T-cell (primary cell): ENCODE measurements at regions not wholly inside any gene's neighbourhood (a gene's known extent, or its start where the extent isn't known, plus 50 kb on each side); places are given as distances from the start of the nearest gene placed in this dataset.

ENCODE experiments used
- ATAC-seq, 4 experiments: fragments of 200-7000 bp in 3 of 4; fragments of 150-1000 bp in 1 of 4; cut with Tn5 transposase; replicated peaks in 1 of 4; 1 replicate in 3 of 4; 2 replicates in 1 of 4; pipeline ENCODE4 v1.10.0; 2021; ENCODE audit warnings: moderate library complexity in 3 of 4, mild to moderate bottlenecking in 2 of 4, moderate number of reproducible peaks in 1 of 4
- CTCF ChIA-PET, 2 donors: fragments of 300-600 bp; sonication (Branson Sonifier 250); formaldehyde crosslinking; loops; one replicate each; lab custom pipeline; 2022; ENCODE audit warnings: antibody characterized with exemption in 2 of 2; lab: Charles Lee
- POLR2A ChIA-PET, 2 donors: fragments of 300-600 bp; sonication (Branson Sonifier 250); formaldehyde crosslinking; loops; one replicate each; lab custom pipeline; 2022; ENCODE audit warnings: antibody characterized with exemption in 2 of 2; lab: Charles Lee
- DNase-seq, 35 experiments: peaks; one replicate each; pipeline versions ENCODE4 v3.0.0 to v3.0.0-alpha.2; 2013 to 2023
- H3K27ac ChIP-seq: one replicate; pipeline ENCODE4 v1.5.1; 2013; ENCODE audit warnings: low read length
- H3K27me3 ChIP-seq, 2 experiments: replicated peaks in 1 of 2; 1 replicate in 1 of 2; 2 replicates in 1 of 2; pipeline versions ENCODE4 v1.6.1 to v1.7.0; 2013; ENCODE audit warnings: low read length in 1 of 2, mixed read lengths in 1 of 2; ENCODE audit not compliant: control insufficient read depth in 2 of 2, insufficient read depth in 2 of 2; ENCODE audit errors: extremely low read depth in 1 of 2
- H3K36me3 ChIP-seq, 2 donors: 1 replicate in 1 of 2; 2 replicates in 1 of 2; pipeline versions ENCODE4 v1.6.1 to v1.7.0; 2013; ENCODE audit warnings: low read length in 1 of 2; ENCODE audit not compliant: control insufficient read depth in 2 of 2, insufficient read depth in 1 of 2; ENCODE audit errors: extremely low read depth in 1 of 2
- H3K4me1 ChIP-seq, 2 experiments: 1 replicate in 1 of 2; 2 replicates in 1 of 2; pipeline versions ENCODE4 v1.6.1 to v1.7.0; 2013; ENCODE audit warnings: low read length in 2 of 2, mixed read lengths in 1 of 2; ENCODE audit not compliant: insufficient read depth in 2 of 2, control insufficient read depth in 1 of 2; ENCODE audit errors: extremely low read depth in 1 of 2
- H3K4me3 ChIP-seq, 2 donors: 1 replicate in 1 of 2; 2 replicates in 1 of 2; pipeline versions ENCODE4 v1.5.1 to v1.7.0; 2013; ENCODE audit warnings: mild to moderate bottlenecking in 2 of 2, low read length in 1 of 2, moderate library complexity in 1 of 2; ENCODE audit not compliant: control insufficient read depth in 1 of 2; ENCODE audit errors: extremely low read depth in 1 of 2
- H3K9me3 ChIP-seq: 2 replicates; pipeline ENCODE4 v1.7.0; 2013
- H3K27ac Mint-ChIP-seq, 2 donors: one replicate each; pipeline ENCODE4 v1.8.0; 2020 to 2021; ENCODE audit warnings: mild to moderate bottlenecking in 2 of 2, mixed read lengths in 2 of 2
- H3K27me3 Mint-ChIP-seq, 2 donors: one replicate each; pipeline ENCODE4 v1.8.0; 2021 to 2022; ENCODE audit warnings: mixed read lengths in 2 of 2
- H3K36me3 Mint-ChIP-seq: one replicate; pipeline ENCODE4 v1.8.0; 2021; ENCODE audit warnings: mixed read lengths
- H3K4me1 Mint-ChIP-seq, 3 donors: one replicate each; pipeline ENCODE4 v1.8.0; 2020 to 2022; ENCODE audit warnings: mixed read lengths in 3 of 3, mild to moderate bottlenecking in 1 of 3
- H3K4me3 Mint-ChIP-seq, 3 donors: one replicate each; pipeline ENCODE4 v1.8.0; 2020 to 2022; ENCODE audit warnings: mild to moderate bottlenecking in 3 of 3, mixed read lengths in 3 of 3, moderate library complexity in 3 of 3
- H3K9me3 Mint-ChIP-seq, 3 donors: one replicate each; pipeline ENCODE4 v1.8.0; 2020 to 2022; ENCODE audit warnings: mixed read lengths in 3 of 3
- WGBS: methylation state at CpG from one replicate; pipeline ENCODE4 v1.1.5; 2013; ENCODE audit warnings: missing lambda C conversion rate; ENCODE audit not compliant: insufficient coverage; 5-methylcytosine and 5-hydroxymethylcytosine counted together

DNA sequence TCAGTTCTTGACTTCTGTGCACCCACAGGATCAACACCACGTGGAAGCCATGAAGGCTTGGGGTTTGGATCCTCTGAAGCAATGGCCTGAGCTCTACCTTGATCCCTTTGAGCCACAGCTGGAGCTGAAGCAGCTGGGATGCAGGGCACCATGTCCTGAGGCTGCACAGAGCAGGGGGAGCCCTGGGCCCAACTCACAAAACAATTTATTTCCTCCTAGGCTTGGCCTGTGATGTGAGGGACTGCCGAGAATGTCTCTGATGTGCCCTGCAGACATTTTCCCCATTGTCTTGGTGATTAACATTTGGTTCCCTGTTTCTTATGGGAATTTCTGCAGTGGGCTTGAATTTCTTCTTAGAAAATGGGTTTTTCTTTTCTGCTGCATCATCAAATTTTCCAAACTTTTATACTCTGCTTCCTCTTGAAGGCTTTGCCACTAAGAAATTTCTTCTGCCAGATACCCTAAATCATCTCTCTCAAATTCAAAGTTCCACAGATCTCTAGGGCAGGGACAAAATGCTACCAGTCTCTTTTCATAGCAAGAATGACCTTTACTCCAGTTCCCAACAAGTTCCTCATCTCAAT, 288.2 kb downstream of the CCDC59 start:
- WGBS = 29% methylated on average over 1 of the region's 2 CpGs
- no peaks in the 10 kb centered on the region for H3K9me3 ChIP-seq
- Mint-ChIP-seq H3K4me3 (no peak overlapping the region), H3K4me1 (no peaks in the 10 kb centered on the region), H3K9me3 (peaks cover 0 to 12% (median 0%) of the 10 kb centered on the region in 3 donors), H3K27ac (no peak overlapping the region), H3K36me3 (no peaks in the 10 kb centered on the region), H3K27me3 (no peaks in the 10 kb centered on the region)
- ATAC-seq = no peak
- DNase-seq = no peak
- no peaks in the 10 kb centered on the region for H3K4me1 ChIP-seq
- H3K36me3 ChIP-seq = no peaks in the 10 kb centered on the region
- ChIA-PET POLR2A (no interaction called here), CTCF (no interaction called here)
- H3K27ac ChIP-seq = no peak overlapping the region
- no peaks in the 10 kb centered on the region for H3K27me3 ChIP-seq
- H3K4me3 ChIP-seq = no peak overlapping the region

DNA sequence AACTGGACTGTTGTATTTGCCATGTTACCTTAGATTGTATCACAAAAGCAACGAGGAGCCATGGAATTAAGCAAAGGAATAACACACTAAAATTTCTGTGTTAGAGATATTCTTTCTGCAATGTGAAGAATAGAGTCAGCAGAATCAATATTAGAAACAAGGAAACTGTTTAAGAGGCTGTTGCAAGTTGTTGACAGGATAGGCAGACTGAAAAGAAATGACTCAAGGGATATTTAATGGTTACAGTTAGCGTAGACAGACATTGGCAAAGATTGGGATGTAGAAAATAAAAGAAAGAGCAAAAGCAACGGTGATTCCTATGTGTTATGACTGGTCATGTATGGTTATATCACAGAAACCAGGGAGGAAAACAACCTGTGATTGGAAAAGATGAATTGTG, 299.0 kb upstream of the PPFIA2 start:
- 50% methylated on average over 3 of the region's 3 CpGs for WGBS

DNA sequence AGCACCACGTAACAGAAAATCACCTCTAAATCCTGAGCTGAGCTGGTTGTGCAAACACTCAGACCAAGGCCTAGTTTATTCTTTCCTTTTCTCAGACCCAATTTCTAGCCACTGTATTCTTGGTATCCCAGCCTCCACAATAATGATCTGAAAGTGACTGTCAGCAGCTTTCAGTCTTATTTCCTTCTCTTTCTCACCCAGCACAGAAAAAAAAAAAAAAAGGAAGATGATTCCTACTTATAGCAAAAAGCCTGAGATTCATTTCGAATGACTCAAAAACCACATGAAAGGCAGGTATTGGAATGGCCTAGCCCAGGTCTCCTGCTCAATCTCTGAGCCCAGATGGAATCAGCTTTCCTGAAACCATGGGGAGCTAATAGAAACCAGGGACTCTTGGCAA, 298.6 kb upstream of the PPFIA2 start:
- WGBS = no CpG with 5 or more reads among the region's 2 CpGs
- no peak overlapping the region for H3K27ac ChIP-seq
- ChIA-PET POLR2A (no interaction called here), CTCF (interaction anchor here in 1 of 2 donors (0.7 kb wide), 1 partner anchor 43 kb away, joined by 5 read pairs; no protein-coding TSS in a partner anchor)
- no peak for DNase-seq
- no peaks in the 10 kb centered on the region for H3K4me1 Mint-ChIP-seq
- H3K9me3 ChIP-seq = no peaks in the 10 kb centered on the region
- no peak overlapping the region for H3K4me3 ChIP-seq
- no peaks in the 10 kb centered on the region for H3K9me3 Mint-ChIP-seq
- H3K36me3 ChIP-seq = no peaks in the 10 kb centered on the region
- ATAC-seq = no peak
- H3K36me3 Mint-ChIP-seq = no peaks in the 10 kb centered on the region
- no peaks in the 10 kb centered on the region for H3K4me1 ChIP-seq
- H3K27ac Mint-ChIP-seq = no peak overlapping the region
- H3K4me3 Mint-ChIP-seq = no peak overlapping the region
- no peaks in the 10 kb centered on the region for H3K27me3 ChIP-seq
- H3K27me3 Mint-ChIP-seq = no peaks in the 10 kb centered on the region

More for the DNA sequence above, 299.0 kb upstream of the PPFIA2 start:
- no peaks in the 10 kb centered on the region for H3K27me3 Mint-ChIP-seq
- no peaks in the 10 kb centered on the region for H3K9me3 Mint-ChIP-seq
- H3K4me3 ChIP-seq = no peak overlapping the region
- H3K36me3 ChIP-seq = no peaks in the 10 kb centered on the region
- ChIA-PET POLR2A (no interaction called here), CTCF (interaction anchor here in 1 of 2 donors (0.7 kb wide), 1 partner anchor 42 kb away, joined by 5 read pairs; no protein-coding TSS in a partner anchor)
- no peak overlapping the region for H3K4me3 Mint-ChIP-seq
- DNase-seq (no peak), ATAC-seq (no peak)
- no peaks in the 10 kb centered on the region for H3K36me3 Mint-ChIP-seq
- H3K27ac ChIP-seq = no peak overlapping the region
- H3K9me3 ChIP-seq = no peaks in the 10 kb centered on the region
- no peak overlapping the region for H3K27ac Mint-ChIP-seq
- H3K4me1 Mint-ChIP-seq = no peaks in the 10 kb centered on the region
- H3K4me1 ChIP-seq = no peaks in the 10 kb centered on the region
- no peaks in the 10 kb centered on the region for H3K27me3 ChIP-seq

DNA sequence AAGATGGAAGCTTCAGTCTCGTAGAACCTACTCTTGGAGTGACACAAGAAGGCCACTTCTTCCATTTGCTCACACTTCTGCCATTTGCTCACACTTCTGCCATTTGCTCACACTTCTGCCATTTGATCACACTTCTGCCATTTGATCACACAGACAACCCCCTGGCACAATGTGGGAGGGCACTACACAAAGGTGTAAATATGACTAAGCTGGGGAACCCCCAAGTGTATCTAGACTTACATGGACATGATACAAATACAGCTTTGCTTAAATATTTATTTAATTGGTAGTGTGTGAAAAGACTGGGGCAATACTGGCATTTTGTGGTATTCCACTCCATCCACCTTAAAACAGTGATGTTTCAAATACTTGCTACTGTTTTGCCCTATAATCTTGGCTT, 296.2 kb upstream of the PPFIA2 start:
- Mint-ChIP-seq H3K36me3 (no peaks in the 10 kb centered on the region), H3K9me3 (no peaks in the 10 kb centered on the region), H3K27me3 (no peaks in the 10 kb centered on the region), H3K4me3 (no peak overlapping the region), H3K4me1 (no peaks in the 10 kb centered on the region), H3K27ac (no peak overlapping the region)
- H3K27me3 ChIP-seq = no peaks in the 10 kb centered on the region
- POLR2A ChIA-PET = no interaction called here
- no peaks in the 10 kb centered on the region for H3K36me3 ChIP-seq
- ATAC-seq = no peak
- 11% methylated on average over 1 of the region's 1 CpG for WGBS
- DNase-seq = no peak
- H3K4me1 ChIP-seq = no peaks in the 10 kb centered on the region
- CTCF ChIA-PET = no interaction called here
- no peaks in the 10 kb centered on the region for H3K9me3 ChIP-seq
- no peak overlapping the region for H3K4me3 ChIP-seq
- H3K27ac ChIP-seq = no peak overlapping the region

DNA sequence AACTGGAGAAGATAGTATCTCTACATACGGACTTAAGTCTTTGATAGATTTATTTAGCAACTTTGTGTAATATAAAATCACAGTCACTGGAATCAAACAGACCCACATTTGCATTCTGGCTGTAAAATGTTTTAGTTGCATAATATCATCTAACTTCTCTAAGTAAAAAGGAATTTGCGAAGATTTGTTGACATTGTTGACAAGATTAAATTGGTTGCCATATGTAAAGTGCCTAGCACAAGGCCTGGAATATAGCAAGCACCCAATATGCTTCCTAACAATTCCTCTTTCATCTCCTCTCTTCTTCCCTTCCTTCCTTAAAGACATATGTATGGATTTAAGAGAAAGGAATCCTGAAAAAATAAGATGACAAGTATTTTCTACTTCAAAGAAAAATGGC, 295.4 kb upstream of the PPFIA2 start:
- Mint-ChIP-seq H3K27me3 (no peaks in the 10 kb centered on the region), H3K27ac (no peak overlapping the region), H3K9me3 (no peaks in the 10 kb centered on the region), H3K4me3 (no peak overlapping the region), H3K36me3 (no peaks in the 10 kb centered on the region), H3K4me1 (no peaks in the 10 kb centered on the region)
- H3K27ac ChIP-seq = no peak overlapping the region
- H3K9me3 ChIP-seq = no peaks in the 10 kb centered on the region
- ChIA-PET POLR2A (no interaction called here), CTCF (no interaction called here)
- no peaks in the 10 kb centered on the region for H3K36me3 ChIP-seq
- WGBS = no CpG with 5 or more reads among the region's 2 CpGs
- no peak for ATAC-seq
- H3K4me1 ChIP-seq = no peaks in the 10 kb centered on the region
- DNase-seq = no peak
- no peak overlapping the region for H3K4me3 ChIP-seq
- H3K27me3 ChIP-seq = no peaks in the 10 kb centered on the region

DNA sequence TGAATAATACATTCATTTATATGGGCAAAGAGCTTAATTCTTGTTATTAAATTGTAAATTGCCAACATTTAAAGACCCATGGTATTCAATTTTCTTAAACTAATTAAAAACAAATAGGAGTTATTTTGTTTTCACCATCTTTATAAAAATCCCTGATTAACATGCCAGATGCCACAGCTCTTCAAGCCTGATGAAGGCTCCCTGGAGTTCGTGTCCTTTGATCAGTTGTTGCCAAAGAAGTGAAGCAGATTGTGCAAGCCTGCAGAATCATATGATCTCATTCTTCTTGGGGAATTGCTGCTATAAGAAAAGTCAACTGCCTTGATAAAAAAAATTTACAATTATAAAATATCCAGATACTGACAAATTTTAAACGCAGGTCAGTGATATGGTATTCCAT, 288.3 kb upstream of the PPFIA2 start:
- ChIA-PET CTCF (no interaction called here), POLR2A (no interaction called here)
- no peak overlapping the region for H3K4me3 ChIP-seq
- Mint-ChIP-seq H3K9me3 (no peaks in the 10 kb centered on the region), H3K4me3 (no peak overlapping the region), H3K36me3 (no peaks in the 10 kb centered on the region), H3K4me1 (no peaks in the 10 kb centered on the region), H3K27ac (no peak overlapping the region), H3K27me3 (peaks cover 4 to 5% of the 10 kb centered on the region in 2 donors)
- no CpG with 5 or more reads among the region's 2 CpGs for WGBS
- H3K4me1 ChIP-seq = no peaks in the 10 kb centered on the region
- no peak overlapping the region for H3K27ac ChIP-seq
- ATAC-seq (no peak), DNase-seq (no peak)
- no peaks in the 10 kb centered on the region for H3K27me3 ChIP-seq
- H3K9me3 ChIP-seq = no peaks in the 10 kb centered on the region
- no peaks in the 10 kb centered on the region for H3K36me3 ChIP-seq
